ENCODE measurements at regions not wholly inside any gene's neighbourhood (a gene's known extent, or its start where the extent isn't known, plus 50 kb on each side); places are given as distances from the start of the nearest gene placed in this dataset.

GRCh38 chr11:8809241-8809938 lies 101.6 kb upstream of the AKIP1 start:
- Mint-ChIP-seq H3K27ac (no peak overlapping the region), H3K4me1 (ENCODE audit: low read depth) (peaks cover 5% of the 10 kb centered on the region), H3K9me3 (no peaks in the 10 kb centered on the region), H3K36me3 (ENCODE audit: low read depth) (no peaks in the 10 kb centered on the region), H3K4me3 (ENCODE audit: low read depth) (no peak overlapping the region), H3K27me3 (ENCODE audit: low read depth) (peaks cover 22% of the 10 kb centered on the region)
- DNase-seq (ENCODE audit: low spot score): no peak
- intact Hi-C loops (cut with micrococcal nuclease): no loop called here

GRCh38 chr11:8809939-8810539 lies 101.0 kb upstream of the AKIP1 start:
- Mint-ChIP-seq H3K27me3 (ENCODE audit: low read depth) (peaks cover 22% of the 10 kb centered on the region), H3K9me3 (no peaks in the 10 kb centered on the region), H3K4me1 (ENCODE audit: low read depth) (peaks cover 5% of the 10 kb centered on the region), H3K27ac (no peak overlapping the region), H3K36me3 (ENCODE audit: low read depth) (no peaks in the 10 kb centered on the region), H3K4me3 (ENCODE audit: low read depth) (peak overlapping the region; percentile 57)
- intact Hi-C loops (cut with micrococcal nuclease): loop anchor here (5.0 kb wide), 1 partner anchor 123 kb away; no protein-coding TSS in a partner anchor
- no peak for DNase-seq (ENCODE audit: low spot score)

GRCh38 chr11:8810540-8811301 lies 100.3 kb upstream of the AKIP1 start:
- no peak for DNase-seq (ENCODE audit: low spot score)
- no peaks in the 10 kb centered on the region for H3K36me3 Mint-ChIP-seq (ENCODE audit: low read depth)
- H3K9me3 Mint-ChIP-seq: no peaks in the 10 kb centered on the region
- peaks cover 5% of the 10 kb centered on the region for H3K4me1 Mint-ChIP-seq (ENCODE audit: low read depth)
- H3K27me3 Mint-ChIP-seq (ENCODE audit: low read depth): peaks cover 22% of the 10 kb centered on the region
- H3K4me3 Mint-ChIP-seq (ENCODE audit: low read depth): peak overlapping the region; percentile 57
- intact Hi-C loops (cut with micrococcal nuclease): loop anchor here (5.0 kb wide), 1 partner anchor 123 kb away; no protein-coding TSS in a partner anchor
- no peak overlapping the region for H3K27ac Mint-ChIP-seq

- no peak overlapping the region for H3K4me3 Mint-ChIP-seq (ENCODE audit: low read depth)
Measured at GRCh38 chr11:8811571-8811970, 99.4 kb upstream of the AKIP1 start.

GRCh38 chr11:8812438-8812837 lies 98.6 kb upstream of the AKIP1 start:
- DNase-seq (ENCODE audit: low spot score): no peak
- Mint-ChIP-seq H3K27ac (no peak overlapping the region), H3K27me3 (ENCODE audit: low read depth) (peaks cover 22% of the 10 kb centered on the region), H3K4me3 (ENCODE audit: low read depth) (no peak overlapping the region), H3K4me1 (ENCODE audit: low read depth) (peaks cover 5% of the 10 kb centered on the region), H3K36me3 (ENCODE audit: low read depth) (no peaks in the 10 kb centered on the region), H3K9me3 (no peaks in the 10 kb centered on the region)
- intact Hi-C loops (cut with micrococcal nuclease): loop anchor here (5.0 kb wide), 1 partner anchor 125 kb away; no protein-coding TSS in a partner anchor

More at GRCh38 chr11:8811571-8811970, 99.4 kb upstream of the AKIP1 start:
- intact Hi-C loops (cut with micrococcal nuclease): loop anchor here (5.0 kb wide), 1 partner anchor 124 kb away; no protein-coding TSS in a partner anchor
- no peak overlapping the region for H3K27ac Mint-ChIP-seq
- peaks cover 22% of the 10 kb centered on the region for H3K27me3 Mint-ChIP-seq (ENCODE audit: low read depth)
- DNase-seq (ENCODE audit: low spot score): no peak
- H3K9me3 Mint-ChIP-seq: no peaks in the 10 kb centered on the region
- H3K4me1 Mint-ChIP-seq (ENCODE audit: low read depth): peaks cover 5% of the 10 kb centered on the region
- no peaks in the 10 kb centered on the region for H3K36me3 Mint-ChIP-seq (ENCODE audit: low read depth)

GRCh38 chr11:8813658-8814057 lies 97.3 kb upstream of the AKIP1 start:
- Mint-ChIP-seq H3K4me1 (ENCODE audit: low read depth) (peaks cover 5% of the 10 kb centered on the region), H3K9me3 (no peaks in the 10 kb centered on the region), H3K4me3 (ENCODE audit: low read depth) (no peak overlapping the region), H3K27ac (no peak overlapping the region), H3K27me3 (ENCODE audit: low read depth) (peaks cover 22% of the 10 kb centered on the region), H3K36me3 (ENCODE audit: low read depth) (no peaks in the 10 kb centered on the region)
- intact Hi-C loops (cut with micrococcal nuclease): loop anchor here (5.0 kb wide), 1 partner anchor 126 kb away; no protein-coding TSS in a partner anchor
- peak; percentile 24 for DNase-seq (ENCODE audit: low spot score)

GRCh38 chr11:8814209-8814922 lies 96.6 kb upstream of the AKIP1 start:
- H3K36me3 Mint-ChIP-seq (ENCODE audit: low read depth): no peaks in the 10 kb centered on the region
- intact Hi-C loops (cut with micrococcal nuclease): loop anchor here (5.0 kb wide), 1 partner anchor 127 kb away; no protein-coding TSS in a partner anchor
- no peak for DNase-seq (ENCODE audit: low spot score)
- peaks cover 5% of the 10 kb centered on the region for H3K4me1 Mint-ChIP-seq (ENCODE audit: low read depth)
- no peak overlapping the region for H3K27ac Mint-ChIP-seq
- H3K9me3 Mint-ChIP-seq: no peaks in the 10 kb centered on the region
- no peak overlapping the region for H3K4me3 Mint-ChIP-seq (ENCODE audit: low read depth)
- H3K27me3 Mint-ChIP-seq (ENCODE audit: low read depth): peaks cover 23% of the 10 kb centered on the region

GRCh38 chr11:8814923-8815240 lies 96.1 kb upstream of the AKIP1 start:
- Mint-ChIP-seq H3K36me3 (ENCODE audit: low read depth) (no peaks in the 10 kb centered on the region), H3K9me3 (no peaks in the 10 kb centered on the region), H3K27ac (no peak overlapping the region), H3K27me3 (ENCODE audit: low read depth) (peaks cover 22% of the 10 kb centered on the region), H3K4me1 (ENCODE audit: low read depth) (peaks cover 5% of the 10 kb centered on the region), H3K4me3 (ENCODE audit: low read depth) (no peak overlapping the region)
- intact Hi-C loops (cut with micrococcal nuclease): loop anchor here (5.0 kb wide), 1 partner anchor 128 kb away; no protein-coding TSS in a partner anchor
- no peak for DNase-seq (ENCODE audit: low spot score)

- H3K4me1 Mint-ChIP-seq (ENCODE audit: low read depth): no peaks in the 10 kb centered on the region
- DNase-seq (ENCODE audit: low spot score): no peak
- H3K27me3 Mint-ChIP-seq (ENCODE audit: low read depth): peaks cover 9% of the 10 kb centered on the region
- H3K4me3 Mint-ChIP-seq (ENCODE audit: low read depth): no peak overlapping the region
- intact Hi-C loops (cut with micrococcal nuclease): no loop called here
- no peak overlapping the region for H3K27ac Mint-ChIP-seq
- H3K9me3 Mint-ChIP-seq: no peaks in the 10 kb centered on the region
- no peaks in the 10 kb centered on the region for H3K36me3 Mint-ChIP-seq (ENCODE audit: low read depth)
Measured at GRCh38 chr11:8818421-8818820, 92.6 kb upstream of the AKIP1 start.

- Mint-ChIP-seq H3K27ac (no peak overlapping the region), H3K4me1 (ENCODE audit: low read depth) (no peaks in the 10 kb centered on the region), H3K27me3 (ENCODE audit: low read depth) (peaks cover 9% of the 10 kb centered on the region), H3K36me3 (ENCODE audit: low read depth) (no peaks in the 10 kb centered on the region), H3K9me3 (no peaks in the 10 kb centered on the region), H3K4me3 (ENCODE audit: low read depth) (no peak overlapping the region)
- intact Hi-C loops (cut with micrococcal nuclease): no loop called here
- no peak for DNase-seq (ENCODE audit: low spot score)
Measured at GRCh38 chr11:8820401-8820800, 90.6 kb upstream of the AKIP1 start.

- H3K27me3 Mint-ChIP-seq (ENCODE audit: low read depth): peaks cover 9% of the 10 kb centered on the region
Measured at GRCh38 chr11:8822469-8822868, 88.5 kb upstream of the AKIP1 start.

GRCh38 chr11:8823174-8823742 lies 87.7 kb upstream of the AKIP1 start:
- H3K4me3 Mint-ChIP-seq (ENCODE audit: low read depth): no peak overlapping the region
- no peak overlapping the region for H3K27ac Mint-ChIP-seq
- no peak for DNase-seq (ENCODE audit: low spot score)
- H3K9me3 Mint-ChIP-seq: no peaks in the 10 kb centered on the region
- H3K36me3 Mint-ChIP-seq (ENCODE audit: low read depth): no peaks in the 10 kb centered on the region
- no peaks in the 10 kb centered on the region for H3K4me1 Mint-ChIP-seq (ENCODE audit: low read depth)
- H3K27me3 Mint-ChIP-seq (ENCODE audit: low read depth): peaks cover 9% of the 10 kb centered on the region
- intact Hi-C loops (cut with micrococcal nuclease): no loop called here

More at GRCh38 chr11:8822469-8822868, 88.5 kb upstream of the AKIP1 start:
- intact Hi-C loops (cut with micrococcal nuclease): no loop called here
- no peaks in the 10 kb centered on the region for H3K36me3 Mint-ChIP-seq (ENCODE audit: low read depth)
- H3K9me3 Mint-ChIP-seq: no peaks in the 10 kb centered on the region
- no peak overlapping the region for H3K27ac Mint-ChIP-seq
- DNase-seq (ENCODE audit: low spot score): no peak
- no peak overlapping the region for H3K4me3 Mint-ChIP-seq (ENCODE audit: low read depth)
- H3K4me1 Mint-ChIP-seq (ENCODE audit: low read depth): no peaks in the 10 kb centered on the region

Measured in activated T-helper 2 cell treated with anti-CD3 and anti-CD28 coated beads, Interferon-gamma antibody, Interleukin-2, Interleukin-4, amounts not matched to agents 10 μg/mL and 5 μg/mL and 100 μg/mL, durations not matched to agents 14 hours and 24 hours and 36 hours (primary cell).